Panc1 (cell line): ENCODE measurements at regions not wholly inside any gene's neighbourhood (a gene's known extent, or its start where the extent isn't known, plus 50 kb on each side); places are given as distances from the start of the nearest gene placed in this dataset.
A peak's percentile ranks its signal among the peaks of the same experiment; 100 is the strongest.

Experiments used
- ATAC-seq: fragments of 200-7000 bp; cut with Tn5 transposase; 2 replicates; pipeline ENCODE4 v1.9.1; 2020; ENCODE audit warnings: mild to moderate bottlenecking, moderate library complexity
- BruUV-seq: library from RNA; stranded (reverse); fragments of 400-500 nt; replicated peaks from 2 replicates; lab custom pipeline; 2021; lab: Mats Ljungman, UMichigan
- CTCF ChIA-PET: fragments of 300-600 bp; sonication (Branson Sonifier 250); formaldehyde crosslinking; loops from one replicate; lab custom pipeline; 2022; ENCODE audit warnings: antibody characterized with exemption; lab: Charles Lee
- POLR2A ChIA-PET: fragments of 300-600 bp; sonication (Branson Sonifier 250); formaldehyde crosslinking; loops from one replicate; lab custom pipeline; 2022; ENCODE audit warnings: antibody characterized with exemption; lab: Charles Lee
- DNase-seq: peaks from one replicate; pipeline ENCODE4 v3.0.0-alpha.2; 2010; ENCODE audit warnings: low read depth, low spot score
- H3K27ac ChIP-seq: 2 replicates; pipeline ENCODE4 v1.5.1; 2011; ENCODE audit warnings: mild to moderate bottlenecking, low read length, inconsistent platforms
- H3K27me3 ChIP-seq: fragments of 200-500 bp; sonication (Bioruptor generic); 2 replicates; pipeline ENCODE4 v1.6.0; 2014; ENCODE audit warnings: low read length, inconsistent platforms; ENCODE audit not compliant: control insufficient read depth, insufficient read depth
- H3K36me3 ChIP-seq: fragments of 200-500 bp; sonication (Bioruptor generic); 2 replicates; pipeline ENCODE4 v1.5.1; 2014; ENCODE audit warnings: inconsistent platforms, mild to moderate bottlenecking, low read length, moderate library complexity; ENCODE audit not compliant: control insufficient read depth, insufficient read depth
- H3K4me1 ChIP-seq: 2 replicates; pipeline ENCODE4 v1.5.1; 2011; ENCODE audit warnings: inconsistent platforms, mild to moderate bottlenecking, low read length, moderate library complexity; ENCODE audit not compliant: control insufficient read depth, insufficient read depth
- H3K4me3 ChIP-seq, 2 experiments: 2 replicates each; pipeline ENCODE4 v1.5.1; 2011 to 2012; ENCODE audit warnings: low read depth in 2 of 2, low read length in 2 of 2, mild to moderate bottlenecking in 2 of 2, inconsistent platforms in 1 of 2, moderate library complexity in 1 of 2
- H3K9me3 ChIP-seq: fragments of 200-500 bp; sonication (Bioruptor generic); 2 replicates; pipeline ENCODE4 v1.5.1; 2014; ENCODE audit warnings: low read depth, mild to moderate bottlenecking, inconsistent platforms, low read length, moderate library complexity; ENCODE audit not compliant: control insufficient read depth, insufficient read depth
- CTCF ChIP-seq: fragments of 450-650 bp; IDR thresholded peaks from 2 replicates; pipeline ENCODE4 v1.5.1; 2017; ENCODE audit warnings: mild to moderate bottlenecking
- POLR2AphosphoS5 ChIP-seq: IDR thresholded peaks from 2 replicates; pipeline ENCODE4 v1.6.1; 2012; ENCODE audit warnings: mild to moderate bottlenecking, low read depth, low read length, moderate library complexity
- REST ChIP-seq, 2 experiments: IDR thresholded peaks; 2 replicates each; pipeline ENCODE4 v1.6.1; 2011 to 2012; ENCODE audit warnings: low read depth in 2 of 2, control low read depth in 1 of 2, low read length in 1 of 2, mild to moderate bottlenecking in 1 of 2, moderate library complexity in 1 of 2; ENCODE audit not compliant: insufficient read depth in 1 of 2
- SIN3A ChIP-seq: IDR thresholded peaks from 2 replicates; pipeline ENCODE4 v1.6.1; 2012; ENCODE audit warnings: low read depth, mild to moderate bottlenecking, low read length, moderate library complexity, borderline replicate concordance; ENCODE audit not compliant: insufficient read depth
- TCF7L2 ChIP-seq: IDR thresholded peaks from 2 replicates; pipeline ENCODE4 v1.6.1; 2011; ENCODE audit warnings: mild to moderate bottlenecking, low read depth, low read length, inconsistent platforms
- in situ Hi-C: cut with HindIII; loops from 2 replicates; pipeline ENCODE4 v1.10.0; 2016; ENCODE audit warnings: low sequenced_read_pairs, low pct_unique_long_range_greater_than_20kb
- intact Hi-C: fragments of 100-400 bp; cut with micrococcal nuclease; formaldehyde crosslinking; loops from one replicate; pipeline ENCODE4 v1.10.0; 2022; ENCODE audit not compliant: unreplicated experiment

- BruUV-seq: no TSS peak
- ChIA-PET CTCF (interaction anchor here (0.6 kb wide), 2 partner anchors 10 to 18 kb away, joined by 3 read pairs; no protein-coding TSS in a partner anchor), POLR2A (interaction anchor here (0.5 to 1.1 kb wide), 3 partner anchors 63 to 129 kb away, joined by 3 to 5 read pairs (median 4); no protein-coding TSS in a partner anchor)
- no peaks in the 10 kb centered on the region; the same call in 1 of the 2 replicates for H3K36me3 ChIP-seq
- peak overlapping the region in 1 of 2 experiments; percentile 6; a peak in 2 of 4 replicates for H3K4me3 ChIP-seq
- TF ChIP-seq CTCF: no peak
- TF ChIP-seq POLR2AphosphoS5: peak; percentile 61
- TF ChIP-seq TCF7L2: peak; percentile 74
- H3K27me3 ChIP-seq: no peaks in the 10 kb centered on the region
- H3K27ac ChIP-seq: peak overlapping the region; percentile 99
- ATAC-seq: peak; percentile 85
- intact Hi-C loops: no loop called here
- peaks cover 15% of the 10 kb centered on the region for H3K9me3 ChIP-seq
- H3K4me1 ChIP-seq: peaks cover 66% of the 10 kb centered on the region
- no peak for DNase-seq
- in situ Hi-C loops: no loop called here
Measured at GRCh38 chr6:56714982-56715456, 72.3 kb upstream of the DST start.

GRCh38 chr6:56714273-56714672 lies 71.6 kb upstream of the DST start:
- H3K27me3 ChIP-seq: no peaks in the 10 kb centered on the region
- H3K4me1 ChIP-seq: peaks cover 73% of the 10 kb centered on the region
- peak; percentile 23 for ATAC-seq
- intact Hi-C loops: no loop called here
- POLR2A ChIA-PET: interaction anchor here (0.5 kb wide), 1 partner anchor 64 kb away, joined by 4 read pairs; no protein-coding TSS in a partner anchor
- peak overlapping the region in 1 of 2 experiments; percentile 4; a peak in 1 of 4 replicates for H3K4me3 ChIP-seq
- CTCF ChIA-PET: interaction anchor here (0.6 kb wide), 1 partner anchor 19 kb away, joined by 3 read pairs; no protein-coding TSS in a partner anchor
- no TSS peak for BruUV-seq
- no peak for DNase-seq
- peaks cover 11% of the 10 kb centered on the region for H3K9me3 ChIP-seq
- peak overlapping the region; percentile 99 for H3K27ac ChIP-seq
- no peaks in the 10 kb centered on the region; the same call in 1 of the 2 replicates for H3K36me3 ChIP-seq
- no peak; the same call in 1 of the 2 replicates for TF ChIP-seq POLR2AphosphoS5
- no peak for TF ChIP-seq TCF7L2
- TF ChIP-seq SIN3A: no peak
- TF ChIP-seq CTCF: no peak
- TF ChIP-seq REST (IDR thresholded peaks at IDR 0.05; ENCODE audit: insufficient read depth in 1 of 2, low read depth in 2 of 2, low read length in 1 of 2): no peak
- in situ Hi-C loops: no loop called here
